ENCODE measurements at regions not wholly inside any gene's neighbourhood (a gene's known extent, or its start where the extent isn't known, plus 50 kb on each side); places are given as distances from the start of the nearest gene placed in this dataset.

- Histone ChIP-seq H3K27ac (ENCODE audit: insufficient read depth, low read depth, low read length) (no peak overlapping the region), H3K36me3 (ENCODE audit: control insufficient read depth in 2 of 2, extremely low read depth in 1 of 2, insufficient read depth in 2 of 2, low read length in 2 of 2) (no peaks in the 10 kb centered on the region), H3K4me3 (replicated peaks in 1 of 3; ENCODE audit: insufficient read depth in 1 of 3, low read depth in 1 of 3, low read length in 3 of 3) (no peak overlapping the region), H3K9me3 (replicated peaks; ENCODE audit: control insufficient read depth, insufficient read depth, low read length) (no peaks in the 10 kb centered on the region), H3K27me3 (ENCODE audit: control insufficient read depth in 2 of 2, insufficient read depth in 2 of 2, low read length in 2 of 2) (no peaks in the 10 kb centered on the region), H3K9me1 (replicated peaks; ENCODE audit: control insufficient read depth, extremely low read depth, insufficient read depth, low read length) (no peaks in the 10 kb centered on the region), H2AFZ (ENCODE audit: low read depth, low read length) (no peak overlapping the region), H3K79me2 (ENCODE audit: control insufficient read depth, insufficient read depth, low read length) (no peaks in the 10 kb centered on the region), H3K4me2 (ENCODE audit: insufficient read depth, low read length) (no peak overlapping the region), H3K4me1 (ENCODE audit: control insufficient read depth, extremely low read depth, insufficient read depth, low read length) (no peaks in the 10 kb centered on the region), H4K20me1 (replicated peaks; ENCODE audit: control insufficient read depth, extremely low read depth, insufficient read depth, low read length) (no peaks in the 10 kb centered on the region), H3K9ac (replicated peaks; ENCODE audit: extremely low read depth, insufficient read depth, low read length) (no peak overlapping the region)
- DNase-seq (ENCODE audit: low read depth, low spot score): no peak
- POLR2A ChIA-PET: no interaction called here
- CTCF ChIA-PET: interaction anchor here (1.6 kb wide), 1 partner anchor 492 kb away, joined by 4 read pairs; no protein-coding TSS in a partner anchor
- BruUV-seq (replicated peaks): no TSS peak
- dilution Hi-C loops (cut with MboI; ENCODE audit: extremely low pct_ligation_motif_present, low sequenced_read_pairs) (no loop called here), intact Hi-C loops (cut with micrococcal nuclease) (no loop called here)
- FAIRE-seq: no peak
- TF ChIP-seq CTCF (IDR thresholded peaks at IDR 0.05; ENCODE audit: extremely low read depth in 1 of 2, insufficient read depth in 1 of 2, low read depth in 1 of 2, low read length in 2 of 2) (no peak), JUN (IDR thresholded peaks at IDR 0.05; ENCODE audit: borderline replicate concordance, insufficient read depth, insufficient read length, low read depth) (no peak), MYC (IDR thresholded peaks at IDR 0.05; ENCODE audit: low read depth, low read length) (no peak), EZH2 (IDR thresholded peaks at IDR 0.05; ENCODE audit: borderline replicate concordance, low read depth, low read length, severe bottlenecking) (no peak), MAX (IDR thresholded peaks at IDR 0.05; ENCODE audit: insufficient read depth, insufficient read length) (no peak), POLR2AphosphoS5 (IDR thresholded peaks at IDR 0.05; ENCODE audit: insufficient read depth, low read depth, low read length) (no peak), FOS (IDR thresholded peaks at IDR 0.05; ENCODE audit: borderline replicate concordance, insufficient read depth, low read length) (no peak), GATA2 (IDR thresholded peaks at IDR 0.05; ENCODE audit: insufficient read depth, insufficient read length, low read depth, low read length) (no peak), POLR2A (IDR thresholded peaks at IDR 0.05; ENCODE audit: low read depth, low read length) (no peak)
Observed at GRCh38 chr12:67451206-67451605, 182.0 kb downstream of the CAND1 start.
